Thyroid gland (tissue), 4 donors: ENCODE measurements at regions not wholly inside any gene's neighbourhood (a gene's known extent, or its start where the extent isn't known, plus 50 kb on each side); places are given as distances from the start of the nearest gene placed in this dataset.

Experiments
- CTCF ChIP-seq, 6 experiments: fragments of 200-600 bp in 3 of 6; fragments of 450-650 bp in 3 of 6; sonication (generic) in 3 of 6; IDR thresholded peaks; one replicate each; pipeline ENCODE4 v1.5.1; 2016 to 2019; ENCODE audit warnings: antibody characterized with exemption in 6 of 6, mild to moderate bottlenecking in 2 of 6, inconsistent platforms in 1 of 6, moderate library complexity in 1 of 6
- POLR2A ChIP-seq, 2 donors: fragments of 450-650 bp; IDR thresholded peaks; one replicate each; pipeline ENCODE4 v1.6.1; 2017; ENCODE audit warnings: antibody characterized with exemption in 2 of 2, mild to moderate bottlenecking in 2 of 2, moderate library complexity in 1 of 2

- TF ChIP-seq POLR2A (IDR thresholded peaks at IDR 0.05) (no peak), CTCF (IDR thresholded peaks at IDR 0.05) (no peak)
Measured at GRCh38 chr2:89845532-89845931, 1154.1 kb downstream of the RPIA start.
